NCI-H510A treated with DMSO at 0.1 percent for 48 hours (cell line): ENCODE measurements at regions not wholly inside any gene's neighbourhood (a gene's known extent, or its start where the extent isn't known, plus 50 kb on each side); places are given as distances from the start of the nearest gene placed in this dataset.
A peak's percentile ranks its signal among the peaks of the same experiment; 100 is the strongest.

Source experiments
- DNase-seq: peaks from one replicate; lab custom pipeline; 2025; lab: John Stamatoyannopoulos, UW

DNA sequence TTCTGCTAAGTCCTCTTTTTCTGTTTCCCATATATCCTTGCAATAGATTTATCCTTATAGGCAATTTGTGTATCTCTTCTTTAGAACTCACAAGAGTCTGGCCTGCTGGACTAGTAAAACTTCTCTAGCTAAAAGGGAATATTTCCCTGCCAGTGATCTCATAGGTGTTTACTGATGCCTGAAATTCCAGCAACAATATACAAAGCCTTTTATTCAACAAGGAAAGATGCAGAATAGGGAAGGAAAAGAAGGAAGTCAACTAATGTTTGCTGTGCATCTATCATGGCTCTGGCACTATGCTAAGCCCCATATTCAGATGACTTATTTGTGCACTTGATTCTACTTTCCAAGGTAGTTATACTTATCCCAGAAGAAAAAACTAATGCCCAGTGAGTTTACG, 160.0 kb upstream of the DMRTA1 start:
- DNase-seq = no peak

DNA sequence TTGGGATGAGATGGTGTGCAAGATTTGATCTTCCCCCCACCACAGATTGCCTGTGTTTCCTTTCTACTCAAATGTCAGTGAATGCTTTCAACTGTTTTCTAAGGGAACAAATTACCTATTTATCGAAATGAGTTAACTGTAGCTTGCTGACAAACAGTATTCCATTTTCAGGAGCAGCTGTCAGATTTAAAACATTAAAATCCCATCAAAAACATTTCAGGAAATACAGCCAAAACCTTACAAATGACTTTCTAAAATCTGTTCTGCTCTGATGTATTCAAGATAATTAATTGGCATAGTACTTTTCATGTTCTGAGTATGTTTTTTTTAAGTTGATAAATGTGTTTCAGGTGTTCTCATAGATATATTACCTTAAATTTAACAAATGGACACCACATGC, 158.0 kb upstream of the DMRTA1 start:
- no peak for DNase-seq

- DNase-seq = peak; percentile 0
Observed at GRCh38 chr9:22307013-22307711, 139.5 kb upstream of the DMRTA1 start.

DNA sequence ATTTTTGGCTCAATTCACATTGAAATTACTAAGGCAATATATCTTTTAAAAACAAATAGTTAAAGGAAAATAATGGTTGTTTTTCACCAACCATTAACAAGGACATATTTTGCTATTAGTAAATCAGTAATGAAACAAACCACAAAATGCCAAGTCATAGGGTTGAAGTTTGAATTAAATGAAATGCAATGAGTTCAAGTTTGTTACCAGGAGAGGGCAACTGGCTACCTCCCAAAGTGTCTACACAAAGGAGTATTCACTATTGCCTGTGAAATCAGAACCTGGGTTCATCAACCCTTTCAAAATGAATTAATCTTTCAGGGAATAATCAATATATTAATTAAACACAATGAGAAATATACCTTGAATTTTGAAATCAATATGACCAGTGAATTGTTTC, 138.4 kb upstream of the DMRTA1 start:
- no peak for DNase-seq

- DNase-seq = no peak
Observed at GRCh38 chr9:22316645-22317044, 130.0 kb upstream of the DMRTA1 start.

DNA sequence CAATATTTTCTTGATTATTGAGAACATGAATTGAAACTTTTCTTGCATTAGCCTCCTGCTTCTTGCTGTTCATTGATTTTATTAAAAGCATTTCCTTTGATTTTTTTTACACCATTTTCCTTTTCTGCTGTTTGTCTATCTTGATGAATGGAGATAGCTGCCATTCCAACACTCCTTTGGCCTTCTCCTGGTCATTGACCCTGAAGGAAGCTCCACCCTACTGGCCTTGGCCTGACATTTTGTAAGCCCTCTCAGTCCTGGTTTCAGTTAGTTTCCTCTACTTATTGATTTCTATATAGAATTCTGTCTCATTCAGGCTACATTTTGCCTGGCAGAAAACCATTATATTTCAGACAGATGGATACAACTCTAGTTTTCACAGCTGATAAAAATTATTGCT, 115.1 kb upstream of the DMRTA1 start:
- DNase-seq = no peak

DNA sequence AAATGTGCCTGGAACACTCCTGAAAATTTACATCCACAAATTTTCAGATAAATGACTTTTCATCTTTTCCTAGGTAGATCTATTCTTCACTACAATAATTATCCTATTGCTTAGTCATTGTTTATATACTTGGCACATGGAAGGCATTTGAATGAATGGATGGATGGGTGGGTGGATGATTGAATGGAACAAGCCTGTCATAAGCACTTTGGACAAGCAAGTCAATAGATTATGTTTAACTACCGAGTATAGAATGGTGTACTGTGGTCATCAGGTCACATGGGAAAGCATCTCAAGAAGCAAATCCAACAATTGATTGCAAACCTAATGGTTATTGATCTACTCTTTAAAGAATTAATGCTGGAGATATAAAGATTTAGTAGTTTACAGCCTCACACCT, 114.4 kb upstream of the DMRTA1 start:
- no peak for DNase-seq

DNA sequence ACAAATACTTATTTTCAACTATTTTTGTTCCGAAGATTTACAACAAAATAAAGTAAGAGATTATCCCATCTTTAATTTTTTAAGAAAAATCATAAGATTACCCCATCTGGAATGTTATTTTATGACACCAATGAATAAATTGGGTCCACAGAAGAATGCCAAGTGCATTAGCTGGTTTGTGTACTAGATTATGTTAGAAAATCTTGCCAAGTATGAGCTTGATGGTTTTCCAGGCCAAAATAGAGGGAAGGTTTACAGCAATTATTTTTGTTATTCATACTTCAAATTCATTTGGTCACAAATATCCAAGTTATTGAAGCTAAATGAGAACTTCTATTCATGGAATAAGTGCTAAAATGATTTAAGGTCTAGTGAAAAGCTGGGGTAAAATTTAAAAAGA, 109.4 kb upstream of the DMRTA1 start:
- DNase-seq = no peak

DNA sequence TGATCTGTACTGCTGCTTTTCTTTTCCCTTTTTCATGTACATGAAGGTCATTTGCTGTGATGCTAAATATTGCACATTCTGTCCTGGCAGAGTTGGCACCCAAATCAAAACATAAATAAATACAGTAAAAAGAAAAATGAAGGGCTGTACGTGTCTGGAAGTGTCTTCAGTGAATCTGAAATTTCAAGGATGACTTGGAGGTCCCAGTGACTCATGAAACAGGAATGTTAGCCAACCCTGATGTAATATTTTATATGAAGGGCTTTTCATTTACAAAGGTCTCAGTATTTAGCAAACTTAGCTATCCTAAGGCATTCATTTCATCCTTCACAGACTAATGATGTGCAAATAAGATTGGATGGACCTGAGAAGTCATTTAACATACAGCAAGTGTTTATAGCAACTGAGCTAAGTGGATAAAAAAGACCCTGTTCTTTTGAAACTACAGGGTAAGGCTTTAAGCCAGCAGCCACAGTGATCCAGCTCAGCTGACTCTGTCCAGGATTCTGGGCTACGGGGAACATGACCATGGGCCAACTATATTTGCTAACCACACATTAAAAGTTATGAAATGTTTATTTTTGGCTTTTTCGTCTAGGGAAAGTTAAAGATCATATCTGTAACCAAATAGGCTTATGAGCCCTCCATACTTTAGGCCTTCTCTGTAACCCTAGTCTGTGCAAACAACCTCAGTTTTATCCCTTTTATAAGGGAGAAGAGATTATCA, 104.0 kb upstream of the DMRTA1 start:
- no peak for DNase-seq

- no peak for DNase-seq
Observed at GRCh38 chr9:22343218-22343611, 103.4 kb upstream of the DMRTA1 start.

DNA sequence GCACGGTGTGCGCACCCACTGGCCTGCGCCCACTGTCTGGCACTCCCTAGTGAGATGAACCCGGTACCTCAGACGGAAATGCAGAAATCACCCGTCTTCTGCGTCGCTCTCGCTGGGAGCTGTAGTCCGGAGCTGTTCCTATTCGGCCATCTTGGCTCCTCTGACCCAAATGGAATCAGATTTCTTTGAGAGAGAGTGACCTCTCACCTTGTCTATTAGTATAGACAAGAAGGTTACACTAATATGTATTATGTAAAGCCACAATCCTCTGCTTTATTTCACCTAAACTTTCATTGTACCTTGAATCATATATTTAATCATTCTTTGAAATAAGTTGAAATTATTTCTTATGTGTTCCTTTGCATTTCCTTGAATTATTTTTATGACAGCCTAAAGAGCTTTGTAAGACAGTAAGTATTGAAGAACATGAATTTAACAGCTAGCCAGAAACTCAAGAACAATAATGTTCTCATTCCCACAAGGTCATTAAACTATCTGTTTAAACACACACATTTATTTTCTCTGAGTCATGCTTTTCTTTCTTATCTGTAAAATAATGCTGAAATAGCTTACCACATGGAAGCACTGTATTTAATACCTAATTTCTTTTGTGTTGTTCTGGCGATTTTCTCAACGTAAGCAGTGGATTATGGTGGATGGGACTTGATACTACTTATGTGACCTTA, 91.8 kb upstream of the DMRTA1 start:
- no peak for DNase-seq

- no peak for DNase-seq
Observed at GRCh38 chr9:22356985-22357384, 89.6 kb upstream of the DMRTA1 start.

DNA sequence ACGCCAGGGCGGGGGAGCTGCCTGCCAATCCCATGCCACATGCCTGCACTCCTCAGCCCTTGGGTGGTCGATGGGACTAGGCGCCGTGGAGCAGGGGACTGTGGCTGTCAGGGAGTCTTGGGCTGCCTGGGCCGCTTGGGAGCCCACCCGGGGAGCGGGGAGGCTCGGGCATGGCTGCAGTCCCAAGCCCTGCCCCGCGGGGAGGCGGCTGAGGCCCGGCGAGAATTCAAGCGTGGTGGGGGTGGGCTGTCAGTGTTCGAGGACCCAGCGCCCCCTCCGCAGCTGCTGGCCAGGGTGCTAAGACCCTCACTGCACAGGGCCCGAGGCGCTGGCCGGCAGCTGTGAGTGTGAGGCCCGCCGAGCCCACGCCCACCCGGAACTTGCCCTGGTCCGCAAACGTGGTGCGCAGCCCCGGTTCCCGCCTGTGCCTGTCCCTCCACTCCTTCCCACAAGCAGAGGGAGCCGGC, 83.2 kb upstream of the DMRTA1 start:
- no peak for DNase-seq

GRCh38 chr9:22373636-22374035, 73.0 kb upstream of the DMRTA1 start:
- DNase-seq = no peak

DNA sequence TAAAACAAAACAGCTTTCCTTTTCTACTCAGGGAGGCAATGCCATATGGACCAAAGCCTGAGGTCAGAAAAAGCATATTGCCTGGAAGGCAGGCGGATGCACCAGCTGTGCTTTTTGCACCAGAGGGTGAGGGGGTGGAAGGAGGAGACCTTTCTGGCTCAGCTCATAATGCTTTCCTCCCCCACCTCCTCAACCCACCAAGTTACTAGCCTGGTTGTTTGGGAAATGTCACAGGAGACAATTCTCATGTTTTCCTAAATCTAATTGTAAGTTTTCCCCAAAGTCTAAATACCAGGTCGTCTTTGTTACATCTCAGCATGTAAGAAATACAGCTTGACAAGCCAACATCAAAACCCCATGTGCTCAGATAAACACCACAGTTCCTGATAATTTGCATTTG, 72.6 kb upstream of the DMRTA1 start:
- DNase-seq = no peak

- no peak for DNase-seq
Observed at GRCh38 chr9:22379272-22379671, 67.4 kb upstream of the DMRTA1 start.

- no peak for DNase-seq
Observed at GRCh38 chr9:22381170-22381569, 65.5 kb upstream of the DMRTA1 start.

- DNase-seq = no peak
Observed at GRCh38 chr9:22382331-22382730, 64.3 kb upstream of the DMRTA1 start.

- no peak for DNase-seq
Observed at GRCh38 chr9:22383718-22384117, 62.9 kb upstream of the DMRTA1 start.

- no peak for DNase-seq
Observed at GRCh38 chr9:22389271-22389670, 57.4 kb upstream of the DMRTA1 start.

DNA sequence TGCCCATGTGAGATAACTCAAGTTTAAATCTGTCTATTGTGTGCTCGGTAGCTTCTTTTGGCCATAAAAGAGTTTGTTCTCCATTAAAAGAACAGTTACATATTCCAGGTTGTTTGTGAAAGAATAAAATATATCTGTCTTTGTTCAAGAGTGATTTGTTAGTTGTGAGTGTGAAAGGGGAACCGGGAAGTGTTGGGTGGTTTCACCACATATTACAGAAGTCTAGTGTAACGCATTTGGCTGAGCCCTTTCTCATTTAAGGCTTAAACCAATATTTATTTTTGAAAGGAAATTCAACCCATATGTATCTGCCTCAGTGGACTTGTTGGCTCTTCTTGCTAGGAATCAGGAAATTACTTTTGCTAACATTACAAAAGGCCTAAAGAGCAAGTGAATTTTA, 54.1 kb upstream of the DMRTA1 start:
- DNase-seq = no peak

DNA sequence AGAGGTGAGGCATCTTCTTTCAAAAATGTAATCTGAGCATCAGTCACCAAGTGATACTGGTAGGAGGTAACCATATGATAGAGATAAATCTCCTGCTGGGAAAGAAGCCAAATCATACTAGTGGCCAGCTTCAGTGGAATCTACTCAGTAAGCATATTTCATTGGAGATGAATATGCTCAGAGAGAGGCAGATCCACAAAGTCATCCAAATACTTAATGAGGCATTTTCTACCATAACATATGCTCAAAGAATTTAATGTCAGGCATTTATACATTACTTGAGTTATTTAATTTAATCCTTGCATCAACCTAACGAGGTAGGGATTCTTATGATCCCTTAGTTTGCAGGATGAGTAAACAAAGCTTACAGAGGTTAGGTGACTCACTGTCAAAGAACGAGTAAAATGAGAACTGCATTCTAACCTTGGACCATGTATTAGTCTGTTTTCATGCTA, 50.9 kb upstream of the DMRTA1 start:
- DNase-seq = no peak
